Heart right ventricle (tissue), 16 donors: ENCODE measurements at regions not wholly inside any gene's neighbourhood (a gene's known extent, or its start where the extent isn't known, plus 50 kb on each side); places are given as distances from the start of the nearest gene placed in this dataset.

Source experiments
- ATAC-seq, 8 donors: fragments of 200-7000 bp; cut with Tn5 transposase; one replicate each; pipeline ENCODE4 v1.9.1; 2020; ENCODE audit warnings: mild to moderate bottlenecking in 8 of 8, moderate library complexity in 8 of 8, moderate number of reproducible peaks in 1 of 8
- DNase-seq, 2 donors: peaks; one replicate each; pipeline ENCODE4 v3.0.0-alpha.2; 2020
- H3K27ac ChIP-seq, 10 donors: fragments of 200-600 bp; sonication (generic) in 2 of 10; one replicate each; pipeline versions ENCODE4 v1.5.0 to v1.8.0; 2020 to 2022; ENCODE audit warnings: mild to moderate bottlenecking in 3 of 10
- H3K27me3 ChIP-seq, 7 donors: fragments of 200-600 bp; one replicate each; pipeline ENCODE4 v1.8.0; 2021 to 2022; ENCODE audit warnings: mild to moderate bottlenecking in 2 of 7
- H3K36me3 ChIP-seq, 9 donors: fragments of 200-600 bp; sonication (generic) in 1 of 9; one replicate each; pipeline versions ENCODE4 v1.5.0 to v1.8.0; 2020 to 2022; ENCODE audit warnings: mild to moderate bottlenecking in 2 of 9
- H3K4me1 ChIP-seq, 9 donors: fragments of 200-600 bp; sonication (generic) in 1 of 9; one replicate each; pipeline versions ENCODE4 v1.5.0 to v1.8.0; 2020 to 2022; ENCODE audit warnings: mild to moderate bottlenecking in 4 of 9
- H3K4me3 ChIP-seq, 10 donors: fragments of 200-600 bp; sonication (generic) in 2 of 10; one replicate each; pipeline versions ENCODE4 v1.5.0 to v1.8.0; 2020 to 2022; ENCODE audit warnings: mild to moderate bottlenecking in 7 of 10, moderate library complexity in 2 of 10
- H3K9me3 ChIP-seq, 11 donors: fragments of 200-600 bp in 10 of 11; sonication (generic) in 2 of 11; one replicate each; pipeline versions ENCODE4 v1.5.0 to v1.8.0; 2013 to 2022; ENCODE audit warnings: mild to moderate bottlenecking in 2 of 11, control low read depth in 1 of 11, moderate library complexity in 1 of 11
- CTCF ChIP-seq, 9 donors: fragments of 200-600 bp; sonication (generic) in 2 of 9; IDR thresholded peaks; one replicate each; pipeline versions ENCODE4 v1.5.0 to v1.8.0; 2021 to 2022; ENCODE audit warnings: antibody characterized with exemption in 9 of 9, mild to moderate bottlenecking in 5 of 9, moderate library complexity in 1 of 9
- WGBS, 2 donors: extraction: QIAGEN DNeasy Blood & Tissue Kit; methylation state at CpG; one replicate each; pipeline ENCODE4 v1.1.7; 2013; ENCODE audit warnings: inconsistent platforms in 1 of 2; 5-methylcytosine and 5-hydroxymethylcytosine counted together
- intact Hi-C, 10 donors: fragments of 100-400 bp; cut with DNase I; formaldehyde crosslinking; loops; one replicate each; pipeline versions ENCODE4 v1.11.1 to v1.14.2; 2022
- donor health status: Arrhythmogenic right ventricular cardiomyopathy.
- donor health status: ischemic (EF 13 %, LVEDD 7.1; RV severe dilation, severe dysfunction).
- donor health status: healthy with polysubstance abuse.
- donor health status: DM: no; HTN: yes; CAD: no.
- donor health status: DM: no; HTN: no; CAD: no.
- donor health status: ischemic (EF 25% LVEDD 6.9; RV normal size, moderate dysfunction).
- donor health status: ischemic (EF 25% LVEDD 5.7; RV mildly dilated, moderate dysfunction).
- donor health status: healthy.
- donor health status: DM: yes; HTN: yes; CAD: no.
- donor health status: Ischemic cardiomyopathy.
- donor health status: ischemic (EF 35%, LVEDD 5.7; RV mildly dilated, moderate dysfunction).
- donor health status: nonischemic (EF 11% LVEDD 7.7; RV severe dilation, severe dysfunction).
- donor health status: DM: yes; HTN: yes; CAD: no.
- donor health status: PGD.
- donor health status: ischemic (EF 29% LVEDD 5.4; RV normal size, mild dysfunction).
- donor health status: nonischemic (EF 23%, LVEDD 6.1; RV moderate dilation, normal function).

- no peak overlapping the region for H3K27ac ChIP-seq
- no peaks in the 10 kb centered on the region for H3K4me1 ChIP-seq
- H3K9me3 ChIP-seq: peaks cover 0 to 33% (median 4%) of the 10 kb centered on the region in 11 donors
- 25 to 64% methylated on average over 1 of the region's 1 CpG for WGBS, 2 donors
- no peak overlapping the region for H3K4me3 ChIP-seq
- no peaks in the 10 kb centered on the region for H3K36me3 ChIP-seq
- no peaks in the 10 kb centered on the region for H3K27me3 ChIP-seq
- DNase-seq: no peak
- intact Hi-C loops: no loop called here
- TF ChIP-seq CTCF (IDR thresholded peaks at IDR 0.05): no peak
- no peak for ATAC-seq
These were observed 174.3 kb upstream of the ANXA10 start for GRCh38 chr4:167918077-167918476.

GRCh38 chr4:167930166-167930565, 162.2 kb upstream of the ANXA10 start:
- Histone ChIP-seq H3K27me3 (no peaks in the 10 kb centered on the region), H3K36me3 (no peaks in the 10 kb centered on the region), H3K9me3 (no peaks in the 10 kb centered on the region), H3K4me1 (no peaks in the 10 kb centered on the region), H3K4me3 (no peak overlapping the region), H3K27ac (no peak overlapping the region)
- ATAC-seq (no peak), DNase-seq (no peak)
- intact Hi-C loops: no loop called here
- 65 to 67% methylated on average over 1 of the region's 1 CpG for WGBS, 2 donors
- TF ChIP-seq CTCF (IDR thresholded peaks at IDR 0.05): no peak

GRCh38 chr4:167934216-167934615, 158.1 kb upstream of the ANXA10 start:
- Histone ChIP-seq H3K4me1 (no peaks in the 10 kb centered on the region), H3K27ac (no peak overlapping the region), H3K9me3 (no peaks in the 10 kb centered on the region), H3K27me3 (peaks cover 0 to 4% (median 0%) of the 10 kb centered on the region in 7 donors), H3K4me3 (no peak overlapping the region), H3K36me3 (no peaks in the 10 kb centered on the region)
- DNase-seq: no peak
- intact Hi-C loops: no loop called here
- WGBS, 2 donors: 61 to 69% methylated on average over 4 of the region's 4 CpGs
- no peak for TF ChIP-seq CTCF (IDR thresholded peaks at IDR 0.05)
- no peak for ATAC-seq

- TF ChIP-seq CTCF (IDR thresholded peaks at IDR 0.05): no peak
- ATAC-seq (peak in 1 of 8 donors; percentile 58), DNase-seq (no peak)
- Histone ChIP-seq H3K27me3 (peaks cover 0 to 4% (median 0%) of the 10 kb centered on the region in 7 donors), H3K36me3 (no peaks in the 10 kb centered on the region), H3K27ac (no peak overlapping the region), H3K9me3 (no peaks in the 10 kb centered on the region), H3K4me1 (no peaks in the 10 kb centered on the region), H3K4me3 (no peak overlapping the region)
- WGBS, 2 donors: 35 to 40% methylated on average over 10 of the region's 10 CpGs
- intact Hi-C loops: no loop called here
These were observed 152.3 kb upstream of the ANXA10 start for GRCh38 chr4:167939863-167940616.
